Activated CD4-positive, alpha-beta T cell treated with anti-CD3 and anti-CD28 coated beads for 24 hours (primary cell): ENCODE measurements at regions not wholly inside any gene's neighbourhood (a gene's known extent, or its start where the extent isn't known, plus 50 kb on each side); places are given as distances from the start of the nearest gene placed in this dataset.

ENCODE experiments used
- DNase-seq, 2 donors: peaks; one replicate each; pipeline ENCODE4 v3.0.0-alpha.2; 2020; ENCODE audit warnings: low read depth in 2 of 2

DNA sequence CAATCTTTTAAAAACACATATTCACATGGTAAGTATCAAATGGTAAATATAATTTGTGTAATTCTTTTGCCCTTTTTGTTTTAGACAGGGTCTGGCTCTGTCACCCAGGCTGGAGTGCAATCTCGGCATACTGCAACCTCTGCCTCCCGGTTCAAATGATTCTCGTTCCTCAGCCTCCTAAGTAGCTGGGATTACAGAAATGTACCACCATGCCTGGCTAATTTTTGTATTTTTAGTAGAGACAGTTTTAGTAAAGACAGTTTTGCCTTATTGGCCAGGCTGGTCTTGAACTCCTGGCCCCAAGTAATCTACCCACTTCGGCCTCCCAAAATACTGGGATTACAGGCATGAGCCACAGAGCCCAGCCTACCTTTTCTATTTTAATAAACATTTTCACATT lies 182.2 kb downstream of the MYCN start:
- DNase-seq, result no peak

GRCh38 chr2:16121986-16122390 lies 181.6 kb downstream of the MYCN start:
- no peak for DNase-seq

DNA sequence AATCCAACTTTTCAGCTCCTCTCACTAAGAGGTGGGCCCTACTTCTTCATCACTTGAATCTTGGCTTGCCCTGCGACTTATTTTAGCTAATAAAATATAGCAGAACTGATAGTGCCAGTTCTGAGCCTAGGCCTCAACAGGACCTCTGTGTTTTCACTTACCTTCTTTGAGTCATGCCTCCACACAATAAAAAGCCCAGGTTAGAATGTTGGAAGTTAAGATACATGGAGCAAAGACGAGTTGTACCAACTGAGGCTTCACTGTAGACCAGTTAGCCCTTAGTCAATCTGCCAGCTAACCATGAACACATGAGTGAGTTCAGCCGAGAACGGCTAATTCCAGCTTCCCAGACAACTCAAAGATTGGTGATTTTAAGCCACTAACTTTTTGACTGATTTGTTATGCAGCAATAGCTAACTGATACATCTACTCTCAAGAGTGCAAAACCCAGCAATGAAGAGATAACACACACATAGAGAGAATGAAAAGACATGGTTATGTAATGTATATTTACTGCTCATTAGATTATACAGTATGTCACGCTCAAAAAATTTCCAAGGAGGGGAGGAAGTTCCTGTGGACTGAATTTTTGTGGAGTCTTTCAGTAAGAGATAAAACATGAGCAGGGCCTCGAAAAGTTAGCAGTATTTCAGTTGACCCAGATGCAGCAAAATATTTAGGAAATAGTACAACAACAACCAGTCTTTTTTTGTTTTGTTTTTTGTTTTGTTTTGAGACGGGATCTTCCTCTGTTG lies 181.1 kb downstream of the MYCN start:
- DNase-seq, result no peak

DNA sequence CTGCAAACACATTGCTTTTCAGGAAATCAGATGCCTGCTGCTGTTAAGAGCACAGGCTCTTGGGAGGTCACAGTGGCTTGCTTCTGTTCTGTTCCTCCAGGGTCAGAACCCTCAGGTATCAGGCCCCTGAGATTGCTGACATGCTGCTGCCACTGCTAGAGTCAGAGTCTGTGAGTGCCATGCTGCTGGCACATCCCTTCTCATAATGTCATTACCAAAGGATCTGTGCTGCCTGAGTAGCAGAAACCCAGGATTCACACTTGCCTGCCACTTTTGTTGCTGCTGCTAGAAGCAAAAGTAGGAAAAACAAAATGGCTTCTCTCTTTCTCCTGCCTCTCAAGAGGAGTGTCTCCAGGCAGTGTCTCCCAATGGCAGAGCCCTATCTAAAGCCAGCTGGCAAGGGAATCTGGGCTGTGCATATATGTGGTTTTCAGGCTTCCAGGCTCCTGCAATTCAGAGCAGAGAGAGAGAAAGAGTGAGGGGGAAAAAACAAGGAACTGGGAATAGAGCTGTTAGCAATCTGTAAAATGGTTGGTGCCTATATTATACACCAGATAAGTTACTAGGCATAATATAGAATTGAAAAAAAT lies 180.3 kb downstream of the MYCN start:
- no peak for DNase-seq

GRCh38 chr2:16119741-16120140 lies 179.4 kb downstream of the MYCN start:
- no peak for DNase-seq

- no peak for DNase-seq
These were observed 178.6 kb downstream of the MYCN start for GRCh38 chr2:16118611-16119590.

- no peak for DNase-seq
These were observed 177.7 kb downstream of the MYCN start for GRCh38 chr2:16117791-16118610.

- no peak for DNase-seq
These were observed 176.8 kb downstream of the MYCN start for GRCh38 chr2:16117021-16117700.

GRCh38 chr2:16115881-16116830 lies 175.8 kb downstream of the MYCN start:
- no peak for DNase-seq

GRCh38 chr2:16115291-16115690 lies 174.9 kb downstream of the MYCN start:
- no peak for DNase-seq

GRCh38 chr2:16114836-16115235 lies 174.5 kb downstream of the MYCN start:
- no peak for DNase-seq

DNA sequence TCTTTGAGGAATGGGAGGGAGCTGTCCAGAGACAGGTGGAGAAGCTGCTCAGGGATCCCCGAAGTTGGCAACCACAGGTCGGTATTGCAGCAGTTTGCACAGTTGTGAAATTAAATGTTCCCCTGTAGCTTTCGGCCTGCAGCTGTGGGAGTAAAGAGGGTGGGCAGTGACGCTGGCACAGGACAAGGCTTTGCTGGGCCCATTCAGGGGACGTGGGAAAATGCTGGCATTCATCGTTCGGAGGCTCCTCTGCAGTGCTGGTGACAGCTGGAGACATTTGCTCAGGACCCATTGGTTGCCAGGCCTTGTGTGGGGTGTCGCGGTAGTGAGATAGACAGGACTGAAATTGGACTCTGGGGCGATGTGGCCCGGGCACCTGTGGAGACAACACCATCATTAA lies 173.7 kb downstream of the MYCN start:
- DNase-seq, result no peak

GRCh38 chr2:16113568-16113967 lies 173.2 kb downstream of the MYCN start:
- no peak for DNase-seq

DNA sequence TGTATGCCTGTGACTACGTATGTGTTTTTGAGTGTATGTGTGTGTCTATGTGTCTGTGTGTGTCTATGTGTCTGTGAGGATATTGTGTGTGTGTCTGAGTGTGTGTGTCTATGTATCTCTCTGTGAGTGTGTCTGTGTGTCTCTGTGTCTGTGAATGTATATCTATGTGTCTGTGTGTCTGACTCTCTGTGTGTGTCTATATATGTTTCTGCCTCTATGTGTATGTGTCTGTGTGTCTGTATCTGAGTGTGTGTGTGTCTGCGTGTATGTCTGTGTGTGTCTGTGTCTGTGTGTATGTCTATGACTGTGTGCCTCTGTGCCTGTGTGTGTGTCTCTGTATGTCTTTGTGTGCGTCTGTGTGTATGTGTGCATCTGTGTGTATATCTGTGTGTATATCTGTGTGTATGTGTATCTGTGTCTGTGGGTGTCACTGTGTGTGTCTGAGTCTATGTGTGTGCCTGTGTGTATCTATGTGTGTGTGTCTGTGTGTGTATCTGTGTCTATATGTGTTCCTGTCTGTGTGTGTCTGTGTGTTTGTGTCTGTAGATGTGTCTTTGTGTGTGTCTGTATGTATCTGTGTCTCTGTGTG lies 172.7 kb downstream of the MYCN start:
- no peak for DNase-seq

DNA sequence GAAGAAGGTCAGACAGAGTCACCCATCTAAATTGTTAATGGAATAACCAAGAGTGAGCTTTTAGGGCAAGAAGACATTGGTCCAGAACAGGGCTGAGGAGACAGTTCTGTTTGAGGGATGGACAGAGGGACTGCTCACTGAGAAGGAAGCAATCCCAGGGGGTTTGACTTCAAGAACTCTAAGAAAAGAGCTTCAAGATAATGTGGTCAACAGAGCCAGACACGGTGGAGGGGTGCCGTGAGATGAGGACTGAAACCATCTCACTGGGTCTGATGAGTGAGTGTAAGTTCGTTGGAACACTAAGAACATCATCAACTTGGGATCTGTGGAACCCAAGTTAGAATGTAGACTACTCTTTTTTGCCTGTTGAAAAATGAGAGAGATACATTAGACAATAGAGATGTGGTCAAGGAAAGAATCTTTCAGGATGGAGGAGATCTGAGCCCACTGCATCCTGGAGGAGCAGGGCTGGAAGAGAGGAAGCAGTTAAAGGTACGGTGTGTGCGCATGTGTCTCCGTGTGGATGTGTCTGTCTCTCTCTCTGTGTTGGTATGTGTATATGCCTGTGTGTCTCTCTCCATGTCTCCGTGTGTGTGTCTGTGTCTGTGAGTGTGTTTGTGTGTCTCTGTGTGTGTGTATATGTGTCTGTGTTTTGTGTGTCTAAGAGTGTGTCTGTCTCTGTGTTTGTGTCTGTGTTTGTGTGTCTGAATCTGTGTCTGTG lies 172.1 kb downstream of the MYCN start:
- no peak for DNase-seq

DNA sequence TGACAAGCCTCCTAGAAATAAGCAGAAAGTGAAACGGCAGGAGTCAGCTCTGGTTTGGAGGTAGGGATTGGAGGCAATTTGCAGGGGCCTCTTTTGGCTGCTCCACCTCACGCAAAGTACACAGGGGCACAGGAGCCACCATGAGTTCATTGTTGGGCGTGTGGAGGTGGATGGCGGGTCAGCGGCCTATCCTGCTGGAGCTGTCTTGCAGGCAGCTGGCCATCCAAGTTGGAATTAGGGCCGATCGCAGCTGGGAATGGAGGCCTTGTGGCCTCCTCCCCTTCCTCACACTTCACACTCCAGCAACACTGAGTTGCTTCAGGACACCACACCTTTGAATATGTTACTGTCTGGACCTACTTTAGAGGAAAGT lies 171.5 kb downstream of the MYCN start:
- DNase-seq, result no peak

DNA sequence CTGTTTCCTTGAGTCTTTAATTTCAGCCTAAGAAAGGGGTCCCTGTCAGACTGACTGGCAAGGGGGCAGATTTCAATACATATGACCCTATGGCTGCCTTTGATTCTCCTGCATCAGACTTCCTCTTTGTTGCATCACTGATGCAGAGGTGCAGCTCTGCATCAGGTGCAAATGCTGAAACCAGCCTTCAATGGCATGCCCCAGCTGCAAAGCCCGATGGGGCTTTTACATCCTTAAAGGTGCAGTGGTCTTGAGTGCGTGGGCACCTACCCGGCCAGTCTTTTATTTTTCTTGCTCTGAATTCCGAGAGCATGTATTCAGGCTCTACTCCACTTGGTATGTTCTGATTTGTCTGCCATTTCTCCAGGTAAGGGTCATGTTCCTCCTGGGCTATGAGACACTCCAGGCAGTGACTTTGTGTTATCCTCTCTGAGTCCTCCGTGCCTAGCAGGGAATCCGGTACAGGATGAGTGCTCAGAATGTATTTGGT lies 169.5 kb downstream of the MYCN start:
- no peak for DNase-seq

DNA sequence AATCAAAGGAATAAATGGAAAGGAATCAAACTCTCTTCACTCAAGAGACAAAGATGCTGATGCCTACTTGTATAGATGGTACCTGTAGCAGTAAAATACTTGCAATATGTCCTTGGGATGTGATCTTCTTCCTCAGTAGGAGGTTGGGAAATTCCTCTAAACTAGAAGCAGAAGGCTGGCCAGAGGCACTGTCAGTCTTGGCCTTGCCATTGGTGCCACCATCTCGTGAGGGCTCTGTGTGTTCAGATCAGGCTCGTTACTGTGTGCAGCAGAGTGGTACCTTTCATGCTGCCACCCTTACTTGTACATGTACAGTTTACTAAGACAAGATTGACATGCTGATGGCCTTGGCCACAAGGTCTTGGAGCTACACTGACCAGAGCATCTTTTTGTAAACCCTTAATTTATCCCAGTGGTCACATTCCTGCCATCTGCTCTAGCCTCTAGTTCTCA lies 169.0 kb downstream of the MYCN start:
- no peak for DNase-seq

DNA sequence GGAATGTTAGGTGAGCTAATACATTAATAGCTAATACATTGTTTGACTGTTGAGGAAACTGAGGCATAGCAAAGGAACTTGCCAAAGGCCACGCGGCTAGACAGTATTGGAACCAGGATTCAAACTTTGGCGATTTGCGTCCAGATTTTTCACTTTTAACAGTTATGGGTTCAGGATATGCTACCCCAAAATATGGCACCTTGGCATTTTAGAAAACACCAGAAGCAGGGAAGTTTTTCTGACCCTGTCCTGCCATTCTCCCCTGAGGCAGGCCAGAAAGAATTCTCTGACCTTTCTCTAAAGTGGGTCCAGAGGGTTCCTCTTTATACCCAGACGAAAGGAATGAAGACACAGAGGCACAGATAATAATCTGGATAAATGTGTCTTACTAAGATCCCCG lies 166.9 kb downstream of the MYCN start:
- DNase-seq, result no peak
